Panc1 (cell line): ENCODE measurements at regions not wholly inside any gene's neighbourhood (a gene's known extent, or its start where the extent isn't known, plus 50 kb on each side); places are given as distances from the start of the nearest gene placed in this dataset.

Experiments
- ATAC-seq: fragments of 200-7000 bp; cut with Tn5 transposase; 2 replicates; pipeline ENCODE4 v1.9.1; 2020; ENCODE audit warnings: mild to moderate bottlenecking, moderate library complexity
- BruUV-seq: library from RNA; stranded (reverse); fragments of 400-500 nt; replicated peaks from 2 replicates; lab custom pipeline; 2021; lab: Mats Ljungman, UMichigan
- CTCF ChIA-PET: fragments of 300-600 bp; sonication (Branson Sonifier 250); formaldehyde crosslinking; loops from one replicate; lab custom pipeline; 2022; ENCODE audit warnings: antibody characterized with exemption; lab: Charles Lee
- POLR2A ChIA-PET: fragments of 300-600 bp; sonication (Branson Sonifier 250); formaldehyde crosslinking; loops from one replicate; lab custom pipeline; 2022; ENCODE audit warnings: antibody characterized with exemption; lab: Charles Lee
- DNase-seq: peaks from one replicate; pipeline ENCODE4 v3.0.0-alpha.2; 2010; ENCODE audit warnings: low read depth, low spot score
- H3K27ac ChIP-seq: 2 replicates; pipeline ENCODE4 v1.5.1; 2011; ENCODE audit warnings: mild to moderate bottlenecking, low read length, inconsistent platforms
- H3K27me3 ChIP-seq: fragments of 200-500 bp; sonication (Bioruptor generic); 2 replicates; pipeline ENCODE4 v1.6.0; 2014; ENCODE audit warnings: low read length, inconsistent platforms; ENCODE audit not compliant: control insufficient read depth, insufficient read depth
- H3K36me3 ChIP-seq: fragments of 200-500 bp; sonication (Bioruptor generic); 2 replicates; pipeline ENCODE4 v1.5.1; 2014; ENCODE audit warnings: inconsistent platforms, mild to moderate bottlenecking, low read length, moderate library complexity; ENCODE audit not compliant: control insufficient read depth, insufficient read depth
- H3K4me1 ChIP-seq: 2 replicates; pipeline ENCODE4 v1.5.1; 2011; ENCODE audit warnings: inconsistent platforms, mild to moderate bottlenecking, low read length, moderate library complexity; ENCODE audit not compliant: control insufficient read depth, insufficient read depth
- H3K4me3 ChIP-seq, 2 experiments: 2 replicates each; pipeline ENCODE4 v1.5.1; 2011 to 2012; ENCODE audit warnings: low read depth in 2 of 2, low read length in 2 of 2, mild to moderate bottlenecking in 2 of 2, inconsistent platforms in 1 of 2, moderate library complexity in 1 of 2
- H3K9me3 ChIP-seq: fragments of 200-500 bp; sonication (Bioruptor generic); 2 replicates; pipeline ENCODE4 v1.5.1; 2014; ENCODE audit warnings: low read depth, mild to moderate bottlenecking, inconsistent platforms, low read length, moderate library complexity; ENCODE audit not compliant: control insufficient read depth, insufficient read depth
- POLR2AphosphoS5 ChIP-seq: IDR thresholded peaks from 2 replicates; pipeline ENCODE4 v1.6.1; 2012; ENCODE audit warnings: mild to moderate bottlenecking, low read depth, low read length, moderate library complexity
- SIN3A ChIP-seq: IDR thresholded peaks from 2 replicates; pipeline ENCODE4 v1.6.1; 2012; ENCODE audit warnings: low read depth, mild to moderate bottlenecking, low read length, moderate library complexity, borderline replicate concordance; ENCODE audit not compliant: insufficient read depth
- TCF7L2 ChIP-seq: IDR thresholded peaks from 2 replicates; pipeline ENCODE4 v1.6.1; 2011; ENCODE audit warnings: mild to moderate bottlenecking, low read depth, low read length, inconsistent platforms
- in situ Hi-C: cut with HindIII; loops from 2 replicates; pipeline ENCODE4 v1.10.0; 2016; ENCODE audit warnings: low sequenced_read_pairs, low pct_unique_long_range_greater_than_20kb
- intact Hi-C: fragments of 100-400 bp; cut with micrococcal nuclease; formaldehyde crosslinking; loops from one replicate; pipeline ENCODE4 v1.10.0; 2022; ENCODE audit not compliant: unreplicated experiment
- TF ChIP-seq, protein P1 (sequence below): fragments of 450-650 bp; IDR thresholded peaks from 2 replicates; pipeline ENCODE4 v1.5.1; 2017; ENCODE audit warnings: mild to moderate bottlenecking
- TF ChIP-seq, protein P2 (sequence below), 2 experiments: IDR thresholded peaks; 2 replicates each; pipeline ENCODE4 v1.6.1; 2011 to 2012; ENCODE audit warnings: low read depth in 2 of 2, control low read depth in 1 of 2, low read length in 1 of 2, mild to moderate bottlenecking in 1 of 2, moderate library complexity in 1 of 2; ENCODE audit not compliant: insufficient read depth in 1 of 2

DNA sequence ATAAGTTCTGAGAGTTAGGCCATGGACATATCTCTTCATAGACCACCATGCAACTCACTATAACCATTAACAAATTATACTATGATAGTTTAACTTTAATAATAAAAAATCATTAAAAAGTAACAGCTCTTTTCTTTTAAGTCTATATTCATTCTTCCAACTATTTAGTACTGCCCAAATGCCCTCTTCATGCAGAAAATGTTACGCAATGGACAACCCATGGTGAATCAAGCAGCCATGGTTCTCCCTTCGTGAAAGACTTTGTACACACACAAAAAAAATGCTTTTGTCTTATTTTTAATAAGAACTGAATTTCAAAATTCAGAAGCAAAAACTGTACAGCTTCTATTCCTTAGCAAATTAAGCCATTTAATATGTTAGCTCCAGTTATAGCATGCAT, 401.1 kb downstream of the EFNA5 start:
- Histone ChIP-seq H3K9me3 (no peaks in the 10 kb centered on the region), H3K36me3 (no peaks in the 10 kb centered on the region), H3K4me3 (no peak overlapping the region), H3K4me1 (no peaks in the 10 kb centered on the region), H3K27ac (no peak overlapping the region), H3K27me3 (no peaks in the 10 kb centered on the region)
- ATAC-seq (no peak), DNase-seq (no peak)
- ChIA-PET POLR2A (interaction anchor here (0.6 kb wide), 1 partner anchor 16 kb away, joined by 7 read pairs; no protein-coding TSS in a partner anchor), CTCF (no interaction called here)
- no TSS peak for BruUV-seq
- TF ChIP-seq POLR2AphosphoS5 (no peak), TCF7L2 (no peak), SIN3A (no peak)
- TF ChIP-seq, protein P1, sequence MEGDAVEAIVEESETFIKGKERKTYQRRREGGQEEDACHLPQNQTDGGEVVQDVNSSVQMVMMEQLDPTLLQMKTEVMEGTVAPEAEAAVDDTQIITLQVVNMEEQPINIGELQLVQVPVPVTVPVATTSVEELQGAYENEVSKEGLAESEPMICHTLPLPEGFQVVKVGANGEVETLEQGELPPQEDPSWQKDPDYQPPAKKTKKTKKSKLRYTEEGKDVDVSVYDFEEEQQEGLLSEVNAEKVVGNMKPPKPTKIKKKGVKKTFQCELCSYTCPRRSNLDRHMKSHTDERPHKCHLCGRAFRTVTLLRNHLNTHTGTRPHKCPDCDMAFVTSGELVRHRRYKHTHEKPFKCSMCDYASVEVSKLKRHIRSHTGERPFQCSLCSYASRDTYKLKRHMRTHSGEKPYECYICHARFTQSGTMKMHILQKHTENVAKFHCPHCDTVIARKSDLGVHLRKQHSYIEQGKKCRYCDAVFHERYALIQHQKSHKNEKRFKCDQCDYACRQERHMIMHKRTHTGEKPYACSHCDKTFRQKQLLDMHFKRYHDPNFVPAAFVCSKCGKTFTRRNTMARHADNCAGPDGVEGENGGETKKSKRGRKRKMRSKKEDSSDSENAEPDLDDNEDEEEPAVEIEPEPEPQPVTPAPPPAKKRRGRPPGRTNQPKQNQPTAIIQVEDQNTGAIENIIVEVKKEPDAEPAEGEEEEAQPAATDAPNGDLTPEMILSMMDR, result no peak
- TF ChIP-seq, protein P2, sequence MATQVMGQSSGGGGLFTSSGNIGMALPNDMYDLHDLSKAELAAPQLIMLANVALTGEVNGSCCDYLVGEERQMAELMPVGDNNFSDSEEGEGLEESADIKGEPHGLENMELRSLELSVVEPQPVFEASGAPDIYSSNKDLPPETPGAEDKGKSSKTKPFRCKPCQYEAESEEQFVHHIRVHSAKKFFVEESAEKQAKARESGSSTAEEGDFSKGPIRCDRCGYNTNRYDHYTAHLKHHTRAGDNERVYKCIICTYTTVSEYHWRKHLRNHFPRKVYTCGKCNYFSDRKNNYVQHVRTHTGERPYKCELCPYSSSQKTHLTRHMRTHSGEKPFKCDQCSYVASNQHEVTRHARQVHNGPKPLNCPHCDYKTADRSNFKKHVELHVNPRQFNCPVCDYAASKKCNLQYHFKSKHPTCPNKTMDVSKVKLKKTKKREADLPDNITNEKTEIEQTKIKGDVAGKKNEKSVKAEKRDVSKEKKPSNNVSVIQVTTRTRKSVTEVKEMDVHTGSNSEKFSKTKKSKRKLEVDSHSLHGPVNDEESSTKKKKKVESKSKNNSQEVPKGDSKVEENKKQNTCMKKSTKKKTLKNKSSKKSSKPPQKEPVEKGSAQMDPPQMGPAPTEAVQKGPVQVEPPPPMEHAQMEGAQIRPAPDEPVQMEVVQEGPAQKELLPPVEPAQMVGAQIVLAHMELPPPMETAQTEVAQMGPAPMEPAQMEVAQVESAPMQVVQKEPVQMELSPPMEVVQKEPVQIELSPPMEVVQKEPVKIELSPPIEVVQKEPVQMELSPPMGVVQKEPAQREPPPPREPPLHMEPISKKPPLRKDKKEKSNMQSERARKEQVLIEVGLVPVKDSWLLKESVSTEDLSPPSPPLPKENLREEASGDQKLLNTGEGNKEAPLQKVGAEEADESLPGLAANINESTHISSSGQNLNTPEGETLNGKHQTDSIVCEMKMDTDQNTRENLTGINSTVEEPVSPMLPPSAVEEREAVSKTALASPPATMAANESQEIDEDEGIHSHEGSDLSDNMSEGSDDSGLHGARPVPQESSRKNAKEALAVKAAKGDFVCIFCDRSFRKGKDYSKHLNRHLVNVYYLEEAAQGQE (IDR thresholded peaks at IDR 0.05; ENCODE audit: insufficient read depth in 1 of 2, low read depth in 2 of 2, low read length in 1 of 2), result no peak
- in situ Hi-C loops (no loop called here), intact Hi-C loops (loop anchor here (10.0 kb wide), 1 partner anchor 145 kb away; no protein-coding TSS in a partner anchor)

DNA sequence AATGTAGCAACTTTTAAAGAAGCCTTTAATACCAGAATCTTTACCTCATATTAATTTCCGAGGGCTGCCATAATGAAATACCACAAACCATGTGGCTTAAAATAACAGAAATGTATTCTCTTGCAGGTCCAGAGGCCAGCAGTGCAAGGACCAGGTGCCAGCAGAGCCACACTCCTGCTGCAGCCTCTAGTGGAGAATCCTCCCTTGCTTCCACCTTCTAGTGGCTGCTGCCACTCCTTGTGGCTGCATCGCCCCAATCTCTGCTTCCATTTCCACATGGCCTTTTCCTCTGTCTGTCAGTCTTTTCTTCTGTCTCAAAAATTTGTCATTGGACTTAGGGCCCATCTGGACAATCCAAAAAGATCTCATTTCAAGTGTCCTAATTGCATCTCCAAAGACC, 401.5 kb downstream of the EFNA5 start:
- no peaks in the 10 kb centered on the region for H3K4me1 ChIP-seq
- intact Hi-C loops, result loop anchor here (10.0 kb wide), 1 partner anchor 146 kb away; no protein-coding TSS in a partner anchor
- ATAC-seq (no peak), DNase-seq (no peak)
- H3K4me3 ChIP-seq, result no peak overlapping the region
- no peak overlapping the region for H3K27ac ChIP-seq
- no peaks in the 10 kb centered on the region for H3K9me3 ChIP-seq
- in situ Hi-C loops, result no loop called here
- H3K36me3 ChIP-seq, result no peaks in the 10 kb centered on the region
- no peaks in the 10 kb centered on the region for H3K27me3 ChIP-seq
- POLR2A ChIA-PET, result no interaction called here
- TF ChIP-seq TCF7L2 (no peak), SIN3A (no peak), POLR2AphosphoS5 (no peak)
- TF ChIP-seq, protein P1, result no peak
- TF ChIP-seq, protein P2 (IDR thresholded peaks at IDR 0.05; ENCODE audit: insufficient read depth in 1 of 2, low read depth in 2 of 2, low read length in 1 of 2), result no peak
- CTCF ChIA-PET, result no interaction called here
- BruUV-seq, result no TSS peak
